ENCODE measurements at regions not wholly inside any gene's neighbourhood (a gene's known extent, or its start where the extent isn't known, plus 50 kb on each side); places are given as distances from the start of the nearest gene placed in this dataset.
A peak's percentile ranks its signal among the peaks of the same experiment; 100 is the strongest.

GRCh38 chr4:74654230-74654681, 140.1 kb downstream of the BTC start (continued):
- 0 out of 2 replicates have a peak, but pooled peaks have one; percentile 25 for TF ChIP-seq CSRNP1 (CRISPR knock-in tag; IDR thresholded peaks at IDR 0.05)
- no peak for TF ChIP-seq ZNF34 (CRISPR knock-in tag; IDR thresholded peaks at IDR 0.05; ENCODE audit: borderline replicate concordance)
- TF ChIP-seq TEAD3 (CRISPR knock-in tag; optimal IDR thresholded peaks at IDR 0.05; ENCODE audit: borderline replicate concordance), result peak; percentile 95
- TF ChIP-seq RFXAP (CRISPR knock-in tag; IDR thresholded peaks at IDR 0.05; ENCODE audit: borderline replicate concordance), result 0 out of 2 replicates have a peak, but pooled peaks have one; percentile 64
- no peak for TF ChIP-seq ZNF546 (CRISPR knock-in tag; conservative IDR thresholded peaks at IDR 0.05)
- peak; percentile 66; the same call in 1 of the 2 replicates for TF ChIP-seq WIZ (CRISPR knock-in tag; IDR thresholded peaks at IDR 0.05)
- no peak for TF ChIP-seq ZNF276 (CRISPR knock-in tag; IDR thresholded peaks at IDR 0.05; ENCODE audit: low read depth)
- TF ChIP-seq ZKSCAN5 (CRISPR knock-in tag; IDR thresholded peaks at IDR 0.05), result no peak
- peak; percentile 69; the same call in 1 of the 2 replicates for TF ChIP-seq ARNT2 (CRISPR knock-in tag; IDR thresholded peaks at IDR 0.05; ENCODE audit: low read depth)
- TF ChIP-seq SALL1 (CRISPR knock-in tag; IDR thresholded peaks at IDR 0.05), result peak; percentile 97
- TF ChIP-seq TARDBP (CRISPR knock-in tag; IDR thresholded peaks at IDR 0.05), result peak; percentile 80
- peak; percentile 79; the same call in 1 of the 2 replicates for TF ChIP-seq KDM6A (CRISPR knock-in tag; IDR thresholded peaks at IDR 0.05; ENCODE audit: low read depth)
- TF ChIP-seq CHCHD3 (CRISPR knock-in tag; IDR thresholded peaks at IDR 0.05), result no peak
- TF ChIP-seq HINFP (CRISPR knock-in tag; IDR thresholded peaks at IDR 0.05; ENCODE audit: low read depth), result no peak
- no peak for TF ChIP-seq ZNF576 (CRISPR knock-in tag; IDR thresholded peaks at IDR 0.05)
- TF ChIP-seq SMC3 (IDR thresholded peaks at IDR 0.05; ENCODE audit: low read length), result peak; percentile 52; the same call in 1 of the 2 replicates
- peak in 1 of 2 experiments; percentile 70; a peak in 2 of 4 replicates for TF ChIP-seq REST (IDR thresholded peaks at IDR 0.05; ENCODE audit: borderline replicate concordance in 1 of 2, low read depth in 1 of 2, low read length in 2 of 2)
- TF ChIP-seq ZNF615 (CRISPR knock-in tag; IDR thresholded peaks at IDR 0.05; ENCODE audit: borderline replicate concordance), result peak; percentile 49; the same call in 1 of the 2 replicates
- TF ChIP-seq CEBPB (IDR thresholded peaks at IDR 0.05; ENCODE audit: borderline replicate concordance, low read depth, low read length), result peak; percentile 97
- TF ChIP-seq SMARCE1 (IDR thresholded peaks at IDR 0.05; ENCODE audit: borderline replicate concordance), result no peak
- TF ChIP-seq RFX3 (CRISPR knock-in tag; IDR thresholded peaks at IDR 0.05), result no peak
- peak; percentile 41; the same call in 1 of the 2 replicates for TF ChIP-seq KDM2A (CRISPR knock-in tag; IDR thresholded peaks at IDR 0.05; ENCODE audit: borderline replicate concordance, low read depth)
